PC-3 (cell line): ENCODE measurements at regions not wholly inside any gene's neighbourhood (a gene's known extent, or its start where the extent isn't known, plus 50 kb on each side); places are given as distances from the start of the nearest gene placed in this dataset.

Experiments
- CTCF ChIP-seq: fragments of 300-600 bp; sonication (generic); conservative IDR thresholded peaks from 2 replicates; pipeline ENCODE4 v1.5.1; 2017; ENCODE audit warnings: antibody characterized with exemption, low read depth, mild to moderate bottlenecking, low read length
- EZH2 ChIP-seq: fragments of 300-600 bp; sonication (generic); IDR thresholded peaks from one replicate; pipeline ENCODE4 v1.6.1; 2017; ENCODE audit warnings: antibody characterized with exemption, mild to moderate bottlenecking, low read length; ENCODE audit not compliant: unreplicated experiment
- EZH2phosphoT487 ChIP-seq: fragments of 300-600 bp; sonication (generic); IDR thresholded peaks from 2 replicates; pipeline ENCODE4 v1.6.1; 2018; ENCODE audit warnings: mild to moderate bottlenecking, antibody characterized with exemption, low read length, borderline replicate concordance

- no peak for TF ChIP-seq CTCF
- TF ChIP-seq EZH2, result no peak
- TF ChIP-seq EZH2phosphoT487, result no peak
Observed at GRCh38 chr4:18291981-18292380, 270.4 kb upstream of the LCORL start.
